GM19452 (cell line): ENCODE measurements at regions not wholly inside any gene's neighbourhood (a gene's known extent, or its start where the extent isn't known, plus 50 kb on each side); places are given as distances from the start of the nearest gene placed in this dataset.

ENCODE experiments used
- ATAC-seq: cut with Tn5 transposase; IDR thresholded peaks from one replicate; pipeline ENCODE4 v1.9.1; 2021; ENCODE audit not compliant: unreplicated experiment

- ATAC-seq: no peak
Observed at GRCh38 chr7:30212701-30213111, 71.7 kb upstream of the ZNRF2 start.

- no peak for ATAC-seq
Observed at GRCh38 chr7:30213637-30214036, 70.8 kb upstream of the ZNRF2 start.

- ATAC-seq: peak; percentile 83
Observed at GRCh38 chr7:30214651-30215137, 69.7 kb upstream of the ZNRF2 start.

GRCh38 chr7:30221764-30222163 lies 62.6 kb upstream of the ZNRF2 start:
- no peak for ATAC-seq

- no peak for ATAC-seq
Observed at GRCh38 chr7:30222515-30223215, 61.7 kb upstream of the ZNRF2 start.

- no peak for ATAC-seq
Observed at GRCh38 chr7:30223896-30224295, 60.5 kb upstream of the ZNRF2 start.

GRCh38 chr7:30224511-30225062 lies 59.8 kb upstream of the ZNRF2 start:
- no peak for ATAC-seq

- ATAC-seq: peak; percentile 84
Observed at GRCh38 chr7:30225863-30226613, 58.4 kb upstream of the ZNRF2 start.

- no peak for ATAC-seq
Observed at GRCh38 chr7:30226614-30227268, 57.7 kb upstream of the ZNRF2 start.

- ATAC-seq: no peak
Observed at GRCh38 chr7:30231271-30231670, 53.1 kb upstream of the ZNRF2 start.

- ATAC-seq: no peak
Observed at GRCh38 chr7:30232391-30232790, 52.0 kb upstream of the ZNRF2 start.
